GM19452 (cell line): ENCODE measurements at regions not wholly inside any gene's neighbourhood (a gene's known extent, or its start where the extent isn't known, plus 50 kb on each side); places are given as distances from the start of the nearest gene placed in this dataset.
"Not testable (repeated sequence)": the region's sequence is repeated elsewhere in the genome, so short reads cannot be mapped to it uniquely, and the experiment has no call there.

Experiments
- ATAC-seq: cut with Tn5 transposase; IDR thresholded peaks from one replicate; pipeline ENCODE4 v1.9.1; 2021; ENCODE audit not compliant: unreplicated experiment

- ATAC-seq, result no peak
These were observed 1824.4 kb downstream of the ARAP2 start for GRCh38 chr4:34419871-34420270.

DNA sequence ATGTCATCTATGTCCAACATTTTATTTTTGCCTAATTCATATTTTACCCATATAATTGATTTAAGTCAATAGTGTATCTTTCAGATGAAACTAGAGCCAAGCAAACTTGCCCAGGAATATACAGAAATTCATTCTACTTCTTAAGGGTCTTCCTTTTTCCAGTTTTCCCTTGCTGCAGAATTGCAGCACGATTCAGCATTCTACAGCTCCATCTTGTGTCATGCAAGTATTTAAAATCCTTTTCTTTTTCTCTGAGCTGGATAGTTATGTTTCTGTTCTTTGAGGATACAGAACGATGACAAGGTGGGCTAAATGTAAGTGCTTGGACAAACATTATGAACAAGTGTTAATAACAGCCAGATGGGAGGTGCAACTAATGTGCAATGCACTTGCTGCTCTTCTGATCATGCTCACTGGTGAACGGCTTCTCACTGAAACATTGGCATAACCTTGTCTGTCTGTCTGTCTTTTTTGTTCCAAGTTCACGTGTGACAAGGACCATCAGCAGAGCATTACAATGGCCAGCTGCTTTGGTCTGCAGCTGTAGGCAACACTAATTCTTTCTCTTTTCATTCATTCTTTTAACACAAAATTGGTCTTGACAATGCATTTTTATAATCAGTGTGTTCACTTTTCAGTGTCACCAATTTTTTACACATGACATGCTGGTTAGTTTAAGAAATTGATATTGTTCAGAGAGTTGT is 1821.7 kb downstream of the ARAP2 start:
- ATAC-seq, result no peak

DNA sequence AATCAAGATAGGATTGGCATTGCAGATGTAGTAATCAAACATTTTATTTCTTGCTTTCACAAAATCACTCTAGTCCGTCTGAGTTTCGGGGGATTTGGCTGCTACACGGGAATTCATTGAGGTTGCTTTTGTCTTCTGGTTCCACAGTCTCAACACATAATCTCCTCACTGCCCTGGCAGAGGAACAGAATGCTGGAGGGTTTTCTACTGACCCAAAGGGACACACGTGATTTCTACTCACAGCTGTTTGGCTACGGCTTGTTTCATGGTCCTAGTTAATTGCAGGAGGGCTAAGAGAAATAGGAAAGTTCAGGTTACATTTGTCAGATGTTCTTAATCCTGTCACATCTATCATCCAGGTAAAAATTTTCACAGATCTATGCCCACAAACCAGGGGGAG is 1811.6 kb downstream of the ARAP2 start:
- ATAC-seq, result no peak

- ATAC-seq, result not testable (repeated sequence)
These were observed 1809.9 kb downstream of the ARAP2 start for GRCh38 chr4:34434377-34434776.

DNA sequence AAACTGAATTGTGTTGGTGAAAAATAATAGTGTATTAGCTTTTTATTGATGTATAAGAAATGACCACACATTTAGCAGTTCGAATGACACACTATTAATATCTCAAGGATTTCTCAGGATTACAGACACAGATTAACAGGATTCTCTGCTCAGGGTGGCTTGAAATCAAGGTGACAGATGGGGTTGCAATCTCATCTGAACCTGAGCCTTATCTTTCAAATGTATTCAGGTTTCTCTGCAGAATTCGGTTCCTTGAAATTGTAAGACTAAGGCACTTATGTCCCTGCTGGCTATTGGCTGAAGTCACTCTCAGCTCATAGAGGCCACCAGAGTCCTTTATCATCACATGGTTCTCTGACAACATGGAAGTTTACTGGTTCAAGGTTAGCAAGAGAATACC is 1780.1 kb downstream of the ARAP2 start:
- no peak for ATAC-seq

DNA sequence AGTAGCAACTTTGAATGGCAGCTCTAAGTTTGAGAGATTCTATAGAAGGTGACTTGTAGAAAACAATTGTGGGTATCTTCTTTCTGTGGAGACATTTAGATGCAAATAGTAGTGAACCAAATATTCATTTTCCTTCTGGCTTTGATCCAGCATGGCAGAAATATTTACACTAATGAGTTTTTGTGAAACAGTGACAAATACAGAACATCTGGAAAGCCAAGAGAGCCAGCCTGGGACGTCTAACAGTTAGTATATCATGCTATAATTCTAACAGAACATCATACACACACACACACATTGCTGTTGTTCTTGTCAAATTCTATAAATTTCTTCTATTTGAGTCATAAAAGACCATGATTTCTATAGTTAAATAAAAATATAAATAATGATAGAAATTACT is 1777.9 kb downstream of the ARAP2 start:
- ATAC-seq, result no peak

GRCh38 chr4:34469516-34469915 is 1774.8 kb downstream of the ARAP2 start:
- ATAC-seq, result no peak

GRCh38 chr4:34485252-34485651 is 1759.1 kb downstream of the ARAP2 start:
- no peak for ATAC-seq

DNA sequence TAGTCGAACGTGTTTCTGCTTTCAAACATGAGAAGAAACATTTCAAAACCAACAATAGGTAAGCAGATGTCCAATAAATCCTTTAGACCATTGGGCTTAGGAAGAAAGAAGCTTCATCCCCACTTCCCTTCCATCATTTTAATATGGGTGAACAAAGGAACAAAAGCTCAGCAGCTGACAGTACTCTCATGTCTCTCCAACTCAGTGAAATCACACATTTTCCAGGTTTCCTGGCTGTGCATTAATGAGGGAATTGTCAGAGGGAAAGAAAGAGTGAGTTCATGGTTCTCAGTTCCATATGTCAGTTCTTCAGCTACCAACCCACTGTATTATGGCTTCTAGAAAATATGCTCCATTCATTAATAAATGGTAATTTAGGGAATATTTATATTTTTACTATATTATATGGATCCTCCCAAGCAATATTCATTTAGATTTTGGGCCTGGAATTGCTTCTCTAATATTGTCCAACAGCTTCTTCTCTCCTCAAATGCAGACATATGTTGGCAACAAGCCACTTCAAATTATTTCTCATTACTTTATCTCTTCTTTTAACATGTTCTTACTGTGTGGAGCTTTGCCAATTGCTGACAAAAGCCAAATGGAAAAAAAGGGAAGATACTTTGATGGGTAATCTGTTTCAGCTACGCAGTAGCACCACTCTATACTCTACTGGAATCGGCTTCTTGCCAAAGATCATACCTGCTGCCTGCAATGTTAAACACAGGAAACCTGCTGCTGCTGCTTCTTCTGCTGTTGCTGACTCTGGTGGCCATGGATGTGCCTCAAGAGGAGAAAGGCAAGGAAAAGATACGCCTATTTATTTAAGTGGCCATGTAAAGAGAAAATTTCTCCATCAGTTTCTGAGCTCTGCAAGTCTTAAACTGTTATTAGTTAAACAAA is 1757.6 kb downstream of the ARAP2 start:
- ATAC-seq, result no peak

DNA sequence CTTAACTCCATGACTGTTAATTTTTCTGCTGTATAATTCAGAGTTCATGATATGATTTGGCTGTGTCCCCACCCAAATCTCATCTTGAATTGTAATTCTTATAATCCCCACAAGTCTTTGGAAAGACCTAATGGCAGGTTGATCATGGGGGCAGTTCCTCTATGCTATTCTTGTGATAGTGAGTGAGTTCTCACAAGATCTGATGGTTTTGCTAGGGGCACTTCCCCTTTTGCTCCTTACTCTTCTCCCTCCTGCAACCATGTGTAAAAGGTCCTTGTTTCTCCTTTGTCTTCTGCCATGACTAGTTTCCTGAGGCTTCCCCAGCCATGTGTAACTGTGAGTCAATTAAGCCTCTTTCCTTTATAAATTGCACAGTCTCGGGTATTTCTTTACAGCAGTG is 1751.9 kb downstream of the ARAP2 start:
- no peak for ATAC-seq

- ATAC-seq, result no peak
These were observed 1742.2 kb downstream of the ARAP2 start for GRCh38 chr4:34502086-34502485.

GRCh38 chr4:34504731-34505130 is 1739.6 kb downstream of the ARAP2 start:
- ATAC-seq, result not testable (repeated sequence)

- ATAC-seq, result not testable (repeated sequence)
These were observed 1737.7 kb downstream of the ARAP2 start for GRCh38 chr4:34506511-34507092.

- ATAC-seq, result no peak
These were observed 1731.7 kb downstream of the ARAP2 start for GRCh38 chr4:34512616-34513015.

GRCh38 chr4:34516524-34516923 is 1727.8 kb downstream of the ARAP2 start:
- no peak for ATAC-seq

DNA sequence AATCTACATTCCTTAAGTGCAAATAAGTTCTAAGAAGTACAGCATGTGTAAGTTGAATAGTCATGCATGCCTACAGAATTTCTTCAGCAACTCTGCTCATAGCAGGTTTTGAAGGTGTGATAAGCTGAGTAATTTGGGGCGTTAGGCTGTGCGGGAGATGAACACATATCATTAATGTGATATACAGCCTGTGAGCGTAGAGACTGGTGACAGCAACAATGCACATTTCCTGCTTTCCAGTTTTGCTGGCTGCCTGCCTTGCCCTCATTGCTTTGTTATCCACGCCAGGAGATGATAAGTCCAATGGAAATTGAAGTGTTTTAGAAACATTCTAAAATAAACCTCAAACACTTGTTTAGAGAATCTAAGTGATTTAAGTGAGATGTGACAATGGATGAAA is 1709.4 kb downstream of the ARAP2 start:
- ATAC-seq, result no peak

GRCh38 chr4:34566091-34566490 is 1678.2 kb downstream of the ARAP2 start:
- ATAC-seq, result no peak

DNA sequence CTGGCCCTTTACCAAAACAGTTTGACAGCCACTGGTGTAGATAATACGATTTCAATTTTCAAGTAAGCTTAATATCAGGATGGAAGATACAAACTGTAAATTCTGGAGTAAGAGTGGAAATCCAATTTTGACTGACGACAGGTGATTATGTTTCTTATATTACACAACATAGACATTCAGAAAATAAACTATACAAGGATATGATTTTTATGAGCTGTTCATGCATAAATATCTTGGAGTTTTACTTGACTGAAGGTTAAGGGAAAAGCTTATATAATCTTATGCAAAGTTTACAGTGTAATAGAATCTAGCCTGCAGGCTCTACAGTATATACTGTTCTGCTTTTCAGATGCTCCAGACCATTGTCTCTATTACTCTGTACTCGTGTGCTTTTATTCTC is 1672.3 kb downstream of the ARAP2 start:
- no peak for ATAC-seq

DNA sequence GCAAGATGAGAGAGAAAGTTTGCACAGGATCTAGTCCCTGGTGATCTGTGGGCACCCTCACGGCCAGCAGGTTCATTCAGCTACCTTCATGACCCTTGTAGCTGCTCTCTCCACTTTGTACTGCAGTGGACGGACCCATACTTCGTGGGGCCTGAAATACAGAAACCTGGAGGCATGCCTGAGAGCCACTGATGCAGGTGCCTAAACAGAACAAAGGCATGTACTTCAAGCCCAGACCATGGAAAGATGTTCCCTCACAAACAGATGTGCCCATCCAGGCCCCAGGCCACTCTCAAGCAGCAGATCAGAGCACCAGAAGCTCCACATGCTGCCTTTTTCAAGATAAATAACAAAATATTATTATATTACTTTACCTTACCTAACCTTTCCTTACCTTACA is 1629.0 kb downstream of the ARAP2 start:
- no peak for ATAC-seq

- ATAC-seq, result no peak
These were observed 1624.7 kb downstream of the ARAP2 start for GRCh38 chr4:34619531-34620162.

- ATAC-seq, result no peak
These were observed 1615.8 kb downstream of the ARAP2 start for GRCh38 chr4:34628471-34628870.
